GM19452 (cell line): ENCODE measurements at regions not wholly inside any gene's neighbourhood (a gene's known extent, or its start where the extent isn't known, plus 50 kb on each side); places are given as distances from the start of the nearest gene placed in this dataset.

ENCODE experiments used
- ATAC-seq: cut with Tn5 transposase; IDR thresholded peaks from one replicate; pipeline ENCODE4 v1.9.1; 2021; ENCODE audit not compliant: unreplicated experiment

GRCh38 chr4:17339376-17339775 is 172.5 kb downstream of the QDPR start:
- ATAC-seq, result no peak

GRCh38 chr4:17336986-17337385 is 174.9 kb downstream of the QDPR start:
- peak; percentile 27 for ATAC-seq

- peak; percentile 86 for ATAC-seq
Measured at GRCh38 chr4:17336524-17336961, 175.3 kb downstream of the QDPR start.

GRCh38 chr4:17336069-17336468 is 175.8 kb downstream of the QDPR start:
- ATAC-seq, result no peak

GRCh38 chr4:17335371-17335770 is 176.5 kb downstream of the QDPR start:
- no peak for ATAC-seq

GRCh38 chr4:17332478-17332877 is 179.4 kb downstream of the QDPR start:
- ATAC-seq, result no peak

- no peak for ATAC-seq
Measured at GRCh38 chr4:17329046-17329445, 182.8 kb downstream of the QDPR start.

GRCh38 chr4:17328141-17328815 is 183.6 kb downstream of the QDPR start:
- ATAC-seq, result no peak

GRCh38 chr4:17327591-17327990 is 184.3 kb downstream of the QDPR start:
- ATAC-seq, result no peak

- no peak for ATAC-seq
Measured at GRCh38 chr4:17326756-17327155, 185.1 kb downstream of the QDPR start.

GRCh38 chr4:17325098-17325497 is 186.8 kb downstream of the QDPR start:
- no peak for ATAC-seq

- ATAC-seq, result no peak
Measured at GRCh38 chr4:17324386-17324830, 187.5 kb downstream of the QDPR start.

- ATAC-seq, result no peak
Measured at GRCh38 chr4:17323554-17324385, 188.1 kb downstream of the QDPR start.

- no peak for ATAC-seq
Measured at GRCh38 chr4:17322514-17322913, 189.4 kb downstream of the QDPR start.

- no peak for ATAC-seq
Measured at GRCh38 chr4:17320046-17320445, 191.8 kb downstream of the QDPR start.

GRCh38 chr4:17317526-17317925 is 194.4 kb downstream of the QDPR start:
- ATAC-seq, result no peak

- ATAC-seq, result no peak
Measured at GRCh38 chr4:17316566-17316965, 195.3 kb downstream of the QDPR start.

- no peak for ATAC-seq
Measured at GRCh38 chr4:17315459-17315858, 196.4 kb downstream of the QDPR start.

GRCh38 chr4:17313194-17313593 is 198.7 kb downstream of the QDPR start:
- no peak for ATAC-seq

GRCh38 chr4:17310269-17310652 is 201.6 kb downstream of the QDPR start:
- ATAC-seq, result peak; percentile 76

- ATAC-seq, result peak; percentile 12
Measured at GRCh38 chr4:17309567-17310268, 202.2 kb downstream of the QDPR start.

- ATAC-seq, result no peak
Measured at GRCh38 chr4:17301869-17302268, 210.0 kb downstream of the QDPR start.
